NCI-H2081 (cell line): ENCODE measurements at regions not wholly inside any gene's neighbourhood (a gene's known extent, or its start where the extent isn't known, plus 50 kb on each side); places are given as distances from the start of the nearest gene placed in this dataset.

Experiments used
- DNase-seq, 2 experiments: peaks; one replicate each; lab custom pipeline; 2025; lab: John Stamatoyannopoulos, UW

DNA sequence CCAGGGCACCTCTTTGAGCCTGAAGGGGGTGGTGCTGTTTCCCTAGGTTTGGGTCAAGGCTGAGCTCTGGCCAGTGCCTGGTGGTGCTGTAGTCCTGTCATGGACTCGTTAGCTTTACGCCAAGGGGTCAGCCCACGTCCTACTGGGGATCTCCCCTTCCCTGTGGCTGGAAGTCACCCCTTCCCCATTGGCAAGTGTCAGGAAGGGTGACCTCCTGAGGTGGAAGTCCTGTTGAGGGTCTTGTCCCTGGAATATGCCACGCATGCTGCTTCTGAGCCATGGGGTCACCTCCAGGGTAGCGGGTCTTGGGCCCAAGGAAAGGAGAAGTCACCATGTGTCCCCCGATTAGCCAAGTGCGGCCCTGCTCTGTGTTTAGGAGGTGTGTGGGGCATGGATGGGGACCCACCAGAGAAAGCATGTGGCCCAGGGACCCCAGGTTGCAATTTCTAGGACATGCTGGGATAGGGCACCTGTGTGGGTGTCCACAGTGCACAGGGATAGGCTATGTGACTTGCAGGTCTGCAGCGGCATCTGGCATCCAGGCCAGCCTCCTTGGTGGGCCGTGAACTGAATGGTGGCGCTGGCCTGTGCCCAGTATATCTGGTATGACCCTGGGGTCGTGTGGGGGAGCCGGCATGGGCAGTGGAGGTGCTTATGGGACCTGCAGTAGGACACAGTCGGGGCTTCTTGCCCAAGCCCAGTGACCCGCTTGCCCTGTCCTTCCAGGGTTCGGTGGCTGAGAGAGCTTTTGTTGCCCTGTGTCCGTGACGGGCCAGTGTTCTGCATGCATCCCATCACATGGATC, 226.7 kb downstream of the SNRPN start:
- no peak for DNase-seq

DNA sequence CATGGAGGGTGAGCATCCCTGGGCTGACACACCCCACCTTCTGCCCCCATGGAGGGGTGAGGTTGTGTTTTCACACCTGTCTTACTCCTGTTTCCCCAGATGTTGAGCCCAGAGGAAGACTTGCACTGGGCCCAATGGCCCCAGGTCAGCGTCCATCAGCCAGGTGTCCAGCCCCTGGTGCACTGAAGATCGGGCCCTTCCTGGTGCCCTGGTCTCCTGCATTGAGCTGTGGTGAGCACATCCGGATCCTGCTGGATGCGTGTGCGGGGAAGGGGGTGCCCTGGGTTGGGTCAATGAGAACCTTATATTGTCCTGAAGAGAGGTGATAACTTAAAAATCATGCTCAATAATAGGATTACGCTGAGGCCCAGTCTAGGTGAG, 227.3 kb downstream of the SNRPN start:
- DNase-seq: no peak

DNA sequence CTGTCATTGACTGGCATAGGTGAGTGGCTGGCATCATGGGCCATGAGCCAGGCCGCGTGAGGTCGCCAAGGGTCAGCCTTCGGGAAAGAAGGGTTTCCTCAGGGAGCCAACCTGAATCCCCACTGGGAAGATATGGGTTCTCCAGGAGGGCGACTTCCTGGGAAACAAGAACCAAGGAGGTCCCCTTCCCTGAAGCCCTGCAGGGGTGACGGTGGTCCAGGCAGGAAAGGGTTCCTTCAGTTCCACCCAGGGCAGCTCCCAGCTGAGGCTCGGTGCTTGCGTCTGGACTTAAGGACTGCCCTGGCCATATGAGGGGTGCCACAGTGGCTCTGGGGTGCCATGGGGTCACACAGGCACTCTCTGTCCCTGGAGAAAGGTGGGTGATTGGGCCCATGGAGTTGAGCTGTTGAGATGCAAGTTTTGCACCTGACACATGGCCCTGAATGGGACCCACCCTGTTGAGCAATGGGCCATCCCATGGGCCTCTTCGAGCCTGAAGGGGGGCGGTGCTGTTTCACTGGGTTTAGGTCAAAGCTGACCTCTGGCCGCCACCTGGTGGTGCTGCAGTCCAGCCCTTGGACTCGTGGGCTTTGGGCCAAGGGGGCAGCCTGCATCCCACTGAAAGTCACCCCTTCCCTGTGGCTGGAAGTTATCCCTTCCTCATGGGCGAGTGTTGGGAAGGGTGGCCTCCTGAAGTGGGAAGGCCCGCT, 228.1 kb downstream of the SNRPN start:
- DNase-seq: no peak

DNA sequence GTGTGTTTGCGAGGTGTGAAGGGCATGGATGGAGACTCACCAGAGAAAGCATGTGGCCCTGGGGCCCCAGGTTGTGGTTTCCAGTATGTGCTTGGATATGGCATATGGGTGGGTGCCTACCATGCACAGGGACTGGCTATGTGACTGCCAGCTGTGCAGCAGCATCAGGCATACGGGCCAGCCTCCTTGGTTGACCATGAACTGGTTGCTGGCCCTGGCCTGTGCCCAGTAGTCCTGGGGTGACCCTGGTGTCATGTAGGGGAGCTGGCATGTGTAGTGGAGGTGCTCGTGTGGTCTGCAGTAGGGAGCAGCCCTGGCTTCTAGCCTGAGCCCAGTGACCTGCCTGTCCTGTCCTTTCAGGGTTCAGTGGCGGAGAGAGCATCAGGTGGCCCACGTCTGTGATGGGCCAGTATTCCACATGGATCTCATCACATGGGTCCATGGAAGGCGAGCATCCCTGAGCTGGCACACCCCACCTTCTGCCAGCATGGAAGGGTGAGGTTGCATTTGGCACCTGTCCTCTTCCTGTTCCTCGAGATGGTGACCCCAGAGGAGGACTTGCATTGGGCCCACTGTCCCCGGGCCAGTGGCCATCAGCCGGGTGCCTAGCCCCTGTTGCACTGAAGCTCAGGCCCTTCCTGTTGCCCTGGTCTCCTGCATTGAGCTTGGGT, 228.9 kb downstream of the SNRPN start:
- no peak for DNase-seq

DNA sequence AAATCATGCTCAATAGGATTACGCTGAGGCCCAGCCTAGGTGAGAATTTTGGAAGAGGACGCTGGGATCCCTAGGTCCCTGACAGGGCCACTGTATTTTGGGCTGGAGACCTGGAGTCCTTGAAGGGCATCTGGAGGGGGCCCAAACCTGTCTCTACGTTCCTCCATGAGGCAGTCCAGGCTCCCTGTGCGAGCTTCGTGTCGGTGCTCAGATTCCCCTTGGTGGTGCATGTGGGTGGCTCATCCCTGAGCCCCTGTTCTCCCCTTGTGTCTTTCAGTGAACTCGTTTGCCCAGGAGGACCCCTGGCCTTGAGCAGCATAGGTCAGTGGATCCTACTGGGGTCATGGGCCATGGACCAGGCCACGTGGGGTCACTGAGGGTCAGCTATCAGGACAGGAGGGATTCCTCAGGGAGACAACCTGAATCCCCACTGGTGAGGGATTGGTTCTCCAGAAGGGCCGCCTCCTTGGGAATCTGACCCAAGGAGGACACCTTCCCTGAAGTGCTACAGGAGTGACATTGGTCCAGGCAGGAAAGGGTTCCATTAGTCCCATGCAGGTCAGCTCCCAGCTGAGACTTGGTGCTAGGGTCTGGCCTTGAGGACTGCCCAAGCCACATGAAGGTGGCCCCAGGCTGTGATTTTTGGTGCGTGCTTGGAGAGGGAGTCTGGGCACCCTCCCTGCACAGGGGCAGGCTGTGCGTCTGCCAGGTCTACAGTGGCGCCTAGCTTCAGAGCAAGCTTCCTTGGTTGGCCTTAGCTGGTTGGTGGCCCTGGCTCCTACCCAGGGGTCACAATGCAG, 229.8 kb downstream of the SNRPN start:
- no peak for DNase-seq

DNA sequence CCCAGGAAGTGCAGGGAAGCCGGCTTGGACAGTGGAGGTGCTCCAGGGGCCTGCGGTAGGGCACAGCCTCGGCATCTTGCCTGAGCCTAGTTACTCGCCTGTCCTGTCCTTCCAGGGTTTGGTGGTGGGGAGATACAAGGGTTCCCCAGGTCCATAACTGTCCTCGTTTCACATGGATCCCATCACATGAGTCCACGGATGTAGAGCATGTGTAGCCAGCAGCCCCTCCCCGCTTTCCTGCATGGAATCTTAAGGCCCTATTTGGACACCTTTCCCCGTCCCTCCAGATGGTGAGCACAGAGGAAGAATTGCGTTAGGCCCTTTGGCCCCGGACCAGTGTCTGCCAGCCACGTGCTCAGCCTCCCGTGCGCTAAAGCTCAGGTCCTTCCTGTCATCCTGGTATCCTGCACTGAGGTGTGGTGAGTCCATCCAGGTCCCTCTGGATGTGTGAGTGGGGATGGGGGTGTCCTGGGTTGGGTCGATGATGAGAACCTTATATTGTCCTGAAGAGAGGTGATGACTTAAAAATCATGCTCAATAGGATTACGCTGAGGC, 230.4 kb downstream of the SNRPN start:
- no peak for DNase-seq

DNA sequence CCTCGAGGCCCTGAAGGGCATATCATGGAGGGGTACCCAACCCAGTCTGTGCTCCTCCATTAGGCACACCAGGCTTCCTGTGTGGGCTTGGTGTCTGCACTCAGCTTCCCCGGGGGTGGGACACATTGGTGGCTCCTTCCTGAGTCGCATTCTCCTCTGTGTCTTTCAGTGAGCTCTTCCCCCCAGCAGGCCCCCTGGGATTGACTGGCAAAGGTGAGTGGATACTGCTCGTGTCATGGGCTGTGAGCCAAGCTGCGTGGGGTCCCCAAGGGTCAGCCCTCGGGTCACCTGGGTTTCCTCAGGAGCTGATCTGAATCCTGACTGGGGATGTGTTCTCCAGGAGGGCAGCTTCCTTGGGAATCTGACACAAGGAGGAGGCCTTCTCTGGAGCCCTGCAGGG, 231.0 kb downstream of the SNRPN start:
- no peak for DNase-seq

DNA sequence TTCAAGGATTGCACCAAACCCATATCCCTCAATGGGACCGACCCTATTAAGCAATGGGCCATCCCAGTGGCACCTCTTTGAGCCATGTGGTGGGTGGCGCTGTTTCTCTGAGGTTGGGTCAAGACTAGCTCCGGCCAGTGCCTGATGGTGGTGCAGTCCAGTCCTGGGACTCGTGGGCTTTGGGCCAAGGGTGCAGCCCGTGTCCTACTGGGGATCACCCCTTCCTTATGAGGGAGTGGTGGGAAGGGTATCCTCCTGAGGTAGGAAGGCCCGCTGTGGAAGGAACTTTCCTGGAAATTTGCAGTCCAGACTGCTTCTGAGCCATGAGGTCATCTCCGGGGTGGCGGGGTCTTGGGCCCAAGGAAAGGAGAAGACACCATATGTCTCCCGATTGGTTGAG, 231.6 kb downstream of the SNRPN start:
- DNase-seq: no peak

DNA sequence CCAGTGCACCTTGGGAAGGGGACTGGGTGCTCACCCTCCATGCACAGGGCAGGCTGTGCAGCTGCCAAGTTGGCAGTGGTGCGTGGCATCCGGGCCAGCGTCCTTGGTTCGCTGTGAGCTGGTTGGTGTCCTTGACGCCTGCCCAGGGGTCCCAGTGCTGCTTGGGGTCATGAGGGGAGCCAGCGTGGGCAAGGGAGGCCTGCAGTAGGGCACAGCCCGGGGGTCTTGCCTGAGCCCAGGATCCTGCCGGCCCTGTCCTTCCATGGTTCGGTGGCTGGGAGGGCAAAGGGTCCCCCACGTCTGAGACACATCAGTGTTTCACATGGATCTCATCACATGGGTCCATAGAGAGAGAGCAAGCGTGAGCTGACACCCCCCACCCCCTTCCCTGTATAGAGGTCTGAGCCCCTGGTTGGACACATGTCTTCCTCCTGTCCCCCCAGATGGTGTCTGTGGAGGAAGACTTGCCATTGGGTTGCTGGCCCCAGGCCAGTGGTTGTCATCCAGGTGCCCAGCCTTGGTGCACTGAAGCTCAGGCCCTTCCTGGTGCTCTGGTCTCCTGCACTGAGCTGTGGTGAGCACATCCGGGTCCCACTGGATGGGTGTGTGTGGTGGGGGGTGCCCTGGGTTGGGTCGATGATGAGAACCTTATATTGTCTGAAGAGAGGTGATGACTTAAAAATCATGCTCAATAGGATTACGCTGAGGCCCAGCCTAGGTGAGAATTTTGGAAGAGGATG, 232.3 kb downstream of the SNRPN start:
- DNase-seq: no peak

DNA sequence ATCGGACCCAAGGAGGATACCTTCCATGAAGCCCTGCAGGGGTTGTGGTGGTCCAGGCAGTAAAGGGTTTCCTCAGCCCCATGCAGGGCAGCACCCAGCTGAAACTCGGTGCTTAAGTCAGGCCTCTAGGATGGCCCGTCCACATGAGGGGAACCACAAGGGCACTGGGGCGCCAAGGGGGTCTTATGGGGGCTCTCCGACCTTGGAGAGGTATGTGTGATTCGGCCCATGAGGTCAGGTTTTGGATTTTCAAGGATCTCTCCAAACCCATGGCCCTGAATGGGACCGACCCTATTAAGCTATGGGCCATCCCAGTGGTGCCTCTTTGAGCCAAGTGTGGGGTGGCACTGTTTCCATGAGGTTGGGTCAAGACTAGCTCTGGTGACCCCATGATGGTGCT, 233.3 kb downstream of the SNRPN start:
- no peak for DNase-seq

DNA sequence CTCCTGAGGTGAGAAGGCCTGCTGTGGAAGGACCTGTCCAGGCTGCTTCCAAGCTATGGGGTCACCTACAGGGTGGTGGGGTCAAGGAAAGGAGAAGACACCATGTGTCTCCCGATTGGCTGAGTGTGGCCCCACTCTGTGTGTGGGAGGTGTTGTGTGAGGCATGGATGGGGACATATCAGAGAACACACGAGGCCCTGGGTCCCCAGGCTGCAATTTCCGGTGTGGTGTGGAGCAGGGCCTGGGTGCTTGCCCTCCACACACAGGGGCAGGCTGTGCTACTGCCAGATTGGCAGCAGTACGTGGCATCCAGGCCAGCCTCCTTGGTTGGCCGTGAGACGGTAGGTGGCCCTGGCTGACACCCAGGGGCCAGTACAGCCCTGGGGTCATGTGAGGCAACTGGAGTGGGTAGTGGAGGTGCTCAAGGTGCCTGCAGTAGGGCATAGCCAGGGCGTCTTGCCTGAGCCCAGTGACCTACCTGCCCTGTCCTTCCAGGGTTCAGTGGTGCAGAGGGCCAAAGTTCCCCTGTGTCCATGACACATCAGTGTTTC, 233.8 kb downstream of the SNRPN start:
- DNase-seq: no peak

DNA sequence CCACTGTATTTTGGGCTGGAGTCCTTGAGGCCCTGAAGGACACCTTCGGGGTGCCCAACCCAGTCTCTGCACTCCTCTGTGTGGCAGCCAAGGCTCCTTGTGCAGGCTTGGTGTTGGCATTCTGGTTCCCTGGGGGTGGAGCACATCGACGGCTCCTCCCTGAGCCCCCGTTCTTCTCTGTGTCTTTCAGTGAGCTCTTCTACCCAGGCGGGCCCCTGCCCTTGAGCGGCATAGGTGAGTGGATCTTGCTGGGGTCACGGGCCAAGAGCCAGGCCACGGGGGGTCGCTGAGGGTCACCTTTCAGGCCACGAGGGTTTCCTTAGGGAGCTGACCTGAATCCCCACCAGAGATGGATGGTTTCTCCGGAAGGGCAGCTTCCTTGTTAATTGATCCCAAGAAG, 234.8 kb downstream of the SNRPN start:
- no peak for DNase-seq

DNA sequence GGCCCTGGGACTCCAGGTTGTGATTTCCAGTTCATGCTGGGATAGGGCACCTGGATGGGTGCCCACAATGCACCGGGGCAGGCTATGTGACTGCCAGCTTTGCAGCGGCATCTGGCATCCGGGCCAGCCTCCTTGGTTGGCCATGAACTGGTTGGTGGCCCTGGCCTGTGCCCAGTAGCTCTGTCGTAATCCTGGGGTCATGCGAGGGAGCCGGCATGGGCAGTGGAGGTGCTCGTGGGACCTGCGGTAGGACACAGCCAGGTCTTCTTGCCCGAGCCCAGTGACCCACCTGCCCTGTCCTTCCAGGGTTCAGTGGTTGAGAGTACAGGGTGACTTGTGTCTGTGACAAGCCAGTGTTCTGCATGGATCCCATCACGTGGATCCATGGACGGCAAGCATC, 237.9 kb downstream of the SNRPN start:
- no peak for DNase-seq

DNA sequence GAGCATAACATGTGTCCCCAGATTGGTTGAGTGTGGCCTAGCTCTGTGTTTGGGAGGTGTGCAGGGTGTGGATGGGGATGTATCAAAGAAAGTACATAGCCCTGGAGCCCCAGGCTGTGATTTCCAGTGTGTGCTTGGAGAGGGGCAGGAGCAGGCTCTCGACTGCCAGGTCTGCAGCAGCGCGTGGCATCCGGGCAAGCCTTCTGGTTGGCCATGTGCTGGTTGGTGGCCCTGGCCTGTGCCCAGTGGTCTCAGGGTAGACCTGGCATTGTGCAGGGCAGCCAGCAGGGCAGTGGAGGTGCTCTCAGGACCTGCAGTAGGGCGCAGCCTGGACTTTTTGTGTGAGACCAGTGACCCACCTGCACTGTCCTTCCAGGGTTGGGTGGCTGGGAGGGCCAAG, 231.5 kb downstream of the UBE3A start:
- DNase-seq: no peak

DNA sequence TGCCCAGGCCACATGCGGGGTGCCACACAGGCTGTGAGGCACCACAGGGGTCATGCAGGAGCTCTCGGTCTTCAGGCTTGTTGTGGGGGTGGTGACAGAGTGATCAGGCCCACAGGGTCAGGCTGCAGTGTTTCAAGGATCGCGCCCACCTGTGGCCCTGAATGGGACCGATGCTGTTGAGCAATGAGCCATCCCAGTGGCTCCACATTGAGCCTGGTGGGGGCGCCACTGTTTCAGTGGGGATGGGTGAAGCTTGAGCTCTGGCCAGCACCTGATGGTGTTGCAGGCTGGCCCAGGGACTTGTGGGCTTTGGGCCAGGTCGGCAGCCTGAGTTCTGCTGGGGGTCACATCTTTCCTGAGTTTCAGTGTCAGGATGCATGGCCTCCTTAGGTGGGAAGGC, 230.1 kb downstream of the UBE3A start:
- no peak for DNase-seq

DNA sequence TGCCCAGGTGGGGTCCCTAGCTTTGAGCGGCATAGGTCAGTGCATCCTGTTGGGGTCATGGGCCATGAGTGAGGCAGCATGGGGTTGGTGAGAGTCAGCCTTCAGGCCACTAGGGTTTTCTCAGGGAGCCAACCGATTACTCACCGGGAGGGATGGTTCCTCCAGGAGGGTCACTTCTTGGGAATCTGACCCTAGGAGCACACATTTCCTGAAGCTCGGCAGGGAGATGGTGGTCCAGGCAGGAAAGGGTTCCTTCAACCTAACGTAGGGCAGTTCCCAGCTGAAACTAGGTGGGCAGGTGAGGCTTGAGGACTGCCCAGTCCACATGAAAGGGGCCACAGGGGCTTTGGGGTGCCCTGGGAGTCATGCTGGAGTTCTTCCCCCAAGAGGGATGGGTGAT, 218.0 kb downstream of the UBE3A start:
- no peak for DNase-seq

DNA sequence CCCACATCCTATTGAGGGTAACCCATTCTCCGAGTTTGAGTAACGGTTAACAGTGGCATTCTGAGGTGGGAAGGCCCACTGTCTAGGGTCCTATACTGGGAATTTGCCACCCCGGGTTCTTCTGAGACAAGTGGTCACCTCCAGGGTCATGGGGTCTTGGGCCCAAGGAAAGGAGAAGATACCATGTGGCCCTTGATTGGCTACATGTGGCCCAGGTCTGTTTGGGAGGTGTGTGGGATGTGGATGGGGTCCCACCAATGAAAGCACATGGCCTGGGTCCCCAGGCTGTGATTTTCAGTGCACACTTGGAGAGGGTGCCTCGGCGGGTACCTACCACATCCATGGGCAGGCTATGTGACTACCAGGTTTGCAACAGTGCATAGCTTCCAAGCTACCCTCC, 214.4 kb downstream of the UBE3A start:
- no peak for DNase-seq

DNA sequence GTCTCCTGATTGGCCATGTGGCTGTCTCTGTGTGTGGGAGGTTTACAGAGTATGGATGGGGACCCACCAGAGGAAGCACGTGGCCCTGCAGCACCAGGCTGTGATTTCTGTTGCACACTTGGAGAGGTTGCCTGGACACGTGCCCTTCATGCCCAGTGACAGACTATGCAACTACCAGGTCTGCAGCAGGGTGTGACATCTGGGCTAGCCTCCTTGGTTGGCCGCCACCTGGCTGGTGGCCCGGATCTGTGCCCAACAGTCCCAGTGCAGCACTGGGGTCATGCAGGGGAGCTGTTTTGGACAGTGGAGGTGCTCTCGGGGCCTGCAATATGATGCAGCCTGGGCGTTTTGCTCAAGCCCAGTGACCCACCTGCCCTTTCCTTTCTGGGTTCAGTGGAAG, 212.5 kb downstream of the UBE3A start:
- DNase-seq: no peak

DNA sequence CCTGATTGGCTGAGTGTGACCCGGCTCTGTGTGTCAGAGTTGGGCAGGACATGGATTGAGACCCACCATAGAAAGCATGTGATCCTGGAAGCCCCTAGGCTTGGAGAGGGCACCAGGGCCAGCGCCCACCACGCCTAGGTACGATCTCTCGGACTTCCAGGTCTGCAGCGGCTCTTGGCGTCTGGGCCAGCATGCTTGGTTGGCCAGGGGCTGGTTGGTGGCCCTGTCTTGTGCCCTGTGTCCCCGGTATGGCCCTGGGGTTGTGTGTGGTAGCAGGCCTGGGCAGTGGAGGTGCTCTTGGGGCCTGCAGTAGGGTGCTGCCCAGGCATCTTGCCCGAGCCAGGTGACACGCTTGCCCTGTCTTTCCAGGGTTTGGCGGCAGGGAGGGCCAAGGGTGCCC, 210.6 kb downstream of the UBE3A start:
- no peak for DNase-seq

DNA sequence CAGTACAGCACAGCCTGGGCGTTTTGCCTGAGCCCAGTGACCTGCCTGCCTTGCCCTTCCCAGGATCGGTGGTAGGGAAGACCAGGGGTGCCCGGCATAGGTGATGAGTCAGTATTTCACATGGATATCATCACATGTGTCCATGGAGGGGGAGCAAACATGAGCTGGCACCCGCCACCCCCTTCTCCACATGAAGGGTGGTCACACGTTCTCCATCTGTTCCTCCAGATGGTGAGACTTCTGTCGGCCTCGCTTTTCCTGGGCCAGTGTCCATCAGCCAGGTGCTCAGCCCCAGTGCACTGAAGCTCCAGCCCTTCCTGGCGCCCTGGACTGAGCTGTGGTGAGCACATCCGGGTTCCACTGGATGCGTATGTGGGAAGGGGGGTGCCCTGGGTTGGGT, 208.4 kb downstream of the UBE3A start:
- DNase-seq: no peak

DNA sequence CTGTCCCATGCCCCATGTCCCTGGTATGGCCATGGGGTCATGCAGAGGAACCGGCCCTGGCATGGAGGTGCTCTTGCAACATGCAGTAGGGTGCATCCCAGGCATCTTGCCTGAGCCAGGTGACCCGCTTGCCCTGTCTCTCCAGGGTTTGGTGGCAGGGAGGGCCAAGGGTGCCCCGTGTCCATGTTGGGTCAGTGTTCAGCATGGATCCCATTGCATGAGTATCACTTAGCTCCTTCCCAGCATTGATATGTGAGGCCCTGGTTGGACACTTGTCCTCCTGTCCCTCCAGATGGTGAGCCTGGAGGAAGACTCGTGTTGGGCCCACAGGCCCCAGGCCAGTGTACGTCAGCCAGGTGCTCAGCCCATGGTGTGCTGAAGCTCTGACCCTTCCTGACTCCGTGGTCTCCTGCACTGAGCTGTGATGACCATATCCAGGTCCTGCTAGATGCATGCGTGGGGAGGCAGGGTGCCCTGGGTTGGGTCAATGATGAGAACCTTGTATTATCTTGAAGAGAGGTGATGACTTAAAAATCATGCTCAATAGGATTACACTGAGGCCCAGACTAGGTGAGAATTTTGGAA, 205.0 kb downstream of the UBE3A start:
- DNase-seq: no peak
